ENCODE measurements at regions not wholly inside any gene's neighbourhood (a gene's known extent, or its start where the extent isn't known, plus 50 kb on each side); places are given as distances from the start of the nearest gene placed in this dataset.
"Not testable (repeated sequence)": the region's sequence is repeated elsewhere in the genome, so short reads cannot be mapped to it uniquely, and the experiment has no call there.

GRCh38 chr16:22585431-22585830 is 74.7 kb downstream of the NPIPB5 start:
- TF ChIP-seq, protein P1, sequence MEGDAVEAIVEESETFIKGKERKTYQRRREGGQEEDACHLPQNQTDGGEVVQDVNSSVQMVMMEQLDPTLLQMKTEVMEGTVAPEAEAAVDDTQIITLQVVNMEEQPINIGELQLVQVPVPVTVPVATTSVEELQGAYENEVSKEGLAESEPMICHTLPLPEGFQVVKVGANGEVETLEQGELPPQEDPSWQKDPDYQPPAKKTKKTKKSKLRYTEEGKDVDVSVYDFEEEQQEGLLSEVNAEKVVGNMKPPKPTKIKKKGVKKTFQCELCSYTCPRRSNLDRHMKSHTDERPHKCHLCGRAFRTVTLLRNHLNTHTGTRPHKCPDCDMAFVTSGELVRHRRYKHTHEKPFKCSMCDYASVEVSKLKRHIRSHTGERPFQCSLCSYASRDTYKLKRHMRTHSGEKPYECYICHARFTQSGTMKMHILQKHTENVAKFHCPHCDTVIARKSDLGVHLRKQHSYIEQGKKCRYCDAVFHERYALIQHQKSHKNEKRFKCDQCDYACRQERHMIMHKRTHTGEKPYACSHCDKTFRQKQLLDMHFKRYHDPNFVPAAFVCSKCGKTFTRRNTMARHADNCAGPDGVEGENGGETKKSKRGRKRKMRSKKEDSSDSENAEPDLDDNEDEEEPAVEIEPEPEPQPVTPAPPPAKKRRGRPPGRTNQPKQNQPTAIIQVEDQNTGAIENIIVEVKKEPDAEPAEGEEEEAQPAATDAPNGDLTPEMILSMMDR (IDR thresholded peaks at IDR 0.05), result not testable (repeated sequence)
- not testable (repeated sequence) for TF ChIP-seq POLR2A (IDR thresholded peaks at IDR 0.05)

Measured in testis (tissue), 2 donors.